GM12878 (cell line): ENCODE measurements at regions not wholly inside any gene's neighbourhood (a gene's known extent, or its start where the extent isn't known, plus 50 kb on each side); places are given as distances from the start of the nearest gene placed in this dataset.

Experiments
- ASH2L ChIP-seq: fragments of 300-600, 200-600 bp; sonication (generic); IDR thresholded peaks from 2 replicates; pipeline ENCODE4 v1.6.1; 2017; ENCODE audit warnings: low read depth, mild to moderate bottlenecking, borderline replicate concordance
- BHLHE40 ChIP-seq, 2 experiments: fragments of 450-650 bp in 1 of 2; IDR thresholded peaks; 2 replicates each; pipeline ENCODE4 v1.6.1; 2011 to 2017; ENCODE audit warnings: low read depth in 2 of 2, borderline replicate concordance in 1 of 2, improper control_type of control experiment in 1 of 2, low read length in 1 of 2, mild to moderate bottlenecking in 1 of 2
- CEBPB ChIP-seq, 2 experiments: fragments of 150-350 bp in 1 of 2; IDR thresholded peaks; 2 replicates each; pipeline ENCODE4 v1.6.1; 2012 to 2014; ENCODE audit warnings: low read depth in 2 of 2, low read length in 2 of 2, borderline replicate concordance in 1 of 2, inconsistent platforms in 1 of 2
- DPF2 ChIP-seq: fragments of 450-650 bp; IDR thresholded peaks from 2 replicates; pipeline ENCODE4 v1.6.1; 2017; ENCODE audit warnings: mild to moderate bottlenecking
- EED ChIP-seq: sonication (generic); IDR thresholded peaks from 2 replicates; pipeline ENCODE4 v1.6.1; 2016; ENCODE audit warnings: antibody characterized with exemption, low read depth
- FOXK2 ChIP-seq: fragments of 450-650 bp; IDR thresholded peaks from 2 replicates; pipeline ENCODE4 v1.6.1; 2017; ENCODE audit warnings: mild to moderate bottlenecking, moderate library complexity
- HDAC6 ChIP-seq: fragments of 200-600 bp; sonication (generic); IDR thresholded peaks from one replicate; pipeline ENCODE4 v1.8.0; 2017; ENCODE audit warnings: antibody characterized with exemption; ENCODE audit not compliant: unreplicated experiment
- KDM1A ChIP-seq: fragments of 200-600 bp; sonication (generic); IDR thresholded peaks from 2 replicates; pipeline ENCODE4 v1.6.1; 2016; ENCODE audit warnings: borderline replicate concordance
- NFIC ChIP-seq: IDR thresholded peaks from 2 replicates; pipeline ENCODE4 v1.6.1; 2012; ENCODE audit warnings: low read depth, mild to moderate bottlenecking, inconsistent platforms, low read length, moderate library complexity
- PML ChIP-seq: IDR thresholded peaks from 2 replicates; pipeline ENCODE4 v1.6.1; 2012; ENCODE audit warnings: low read length, inconsistent platforms
- POLR2AphosphoS2 ChIP-seq: IDR thresholded peaks from 2 replicates; pipeline ENCODE4 v1.6.1; 2011; ENCODE audit warnings: low read depth, mild to moderate bottlenecking, low read length, improper control_type of control experiment, moderate library complexity
- SIN3A ChIP-seq: IDR thresholded peaks from 2 replicates; pipeline ENCODE4 v1.6.1; 2012; ENCODE audit warnings: low read depth, low read length, improper control_type of control experiment
- SPI1 ChIP-seq: IDR thresholded peaks from 2 replicates; pipeline ENCODE4 v1.6.1; 2011; ENCODE audit warnings: low read depth, mild to moderate bottlenecking, low read length, moderate library complexity, borderline replicate concordance; ENCODE audit not compliant: insufficient read depth
- STAT1 ChIP-seq: fragments of 450-650 bp; conservative IDR thresholded peaks from 2 replicates; pipeline ENCODE4 v1.6.1; 2014; ENCODE audit warnings: antibody characterized with exemption, mild to moderate bottlenecking
- SUZ12 ChIP-seq: fragments of 200-600 bp; sonication (generic); IDR thresholded peaks from one replicate; pipeline ENCODE4 v1.6.1; 2018; ENCODE audit warnings: antibody characterized with exemption, mild to moderate bottlenecking; ENCODE audit not compliant: unreplicated experiment
- TAF1 ChIP-seq: IDR thresholded peaks from 2 replicates; pipeline ENCODE4 v1.6.1; 2011; ENCODE audit warnings: mild to moderate bottlenecking, low read depth, low read length, borderline replicate concordance
- ZZZ3 ChIP-seq: IDR thresholded peaks from 2 replicates; pipeline ENCODE4 v1.6.1; 2011; ENCODE audit warnings: low read depth; ENCODE audit not compliant: control insufficient read depth, insufficient read length
- TF ChIP-seq, protein P1 (sequence below): fragments of 450-650 bp; formaldehyde crosslinking; IDR thresholded peaks from 2 replicates; pipeline ENCODE4 v1.4.0; 2022; ENCODE audit warnings: mild to moderate bottlenecking, moderate library complexity
- TF ChIP-seq, protein P2 (sequence below): IDR thresholded peaks from 2 replicates; pipeline ENCODE4 v1.6.1; 2012; ENCODE audit warnings: low read length, inconsistent platforms
- TF ChIP-seq, protein P3 (sequence below): fragments of 450-650 bp; IDR thresholded peaks from 2 replicates; pipeline ENCODE4 v1.6.1; 2018; ENCODE audit warnings: borderline replicate concordance, mild to moderate bottlenecking; ENCODE audit not compliant: partially characterized antibody
- TF ChIP-seq, protein P4 (sequence below): fragments of 450-650 bp; conservative IDR thresholded peaks from 2 replicates; pipeline ENCODE4 v1.6.1; 2017; ENCODE audit warnings: mild to moderate bottlenecking, moderate library complexity

DNA sequence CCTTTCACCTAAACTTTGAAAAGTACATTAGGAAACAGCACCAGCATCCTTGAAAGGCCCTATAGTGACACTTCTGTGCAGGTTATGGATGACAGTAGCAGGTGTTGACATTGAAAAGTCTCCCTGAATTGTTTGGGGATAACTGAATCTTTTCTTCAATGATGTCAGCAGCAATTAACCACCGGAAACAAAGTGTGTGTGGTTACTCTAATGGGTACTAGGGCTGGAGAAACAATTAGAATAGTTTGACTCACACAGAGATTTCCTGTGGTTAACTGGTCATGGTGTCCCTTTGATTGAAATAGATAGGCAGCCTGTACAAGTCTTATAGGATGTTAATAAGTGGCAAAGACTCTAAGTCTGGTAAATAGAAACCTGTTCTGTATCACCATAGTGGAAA, 189.1 kb downstream of the TBX18 start (continued):
- TF ChIP-seq, protein P1, sequence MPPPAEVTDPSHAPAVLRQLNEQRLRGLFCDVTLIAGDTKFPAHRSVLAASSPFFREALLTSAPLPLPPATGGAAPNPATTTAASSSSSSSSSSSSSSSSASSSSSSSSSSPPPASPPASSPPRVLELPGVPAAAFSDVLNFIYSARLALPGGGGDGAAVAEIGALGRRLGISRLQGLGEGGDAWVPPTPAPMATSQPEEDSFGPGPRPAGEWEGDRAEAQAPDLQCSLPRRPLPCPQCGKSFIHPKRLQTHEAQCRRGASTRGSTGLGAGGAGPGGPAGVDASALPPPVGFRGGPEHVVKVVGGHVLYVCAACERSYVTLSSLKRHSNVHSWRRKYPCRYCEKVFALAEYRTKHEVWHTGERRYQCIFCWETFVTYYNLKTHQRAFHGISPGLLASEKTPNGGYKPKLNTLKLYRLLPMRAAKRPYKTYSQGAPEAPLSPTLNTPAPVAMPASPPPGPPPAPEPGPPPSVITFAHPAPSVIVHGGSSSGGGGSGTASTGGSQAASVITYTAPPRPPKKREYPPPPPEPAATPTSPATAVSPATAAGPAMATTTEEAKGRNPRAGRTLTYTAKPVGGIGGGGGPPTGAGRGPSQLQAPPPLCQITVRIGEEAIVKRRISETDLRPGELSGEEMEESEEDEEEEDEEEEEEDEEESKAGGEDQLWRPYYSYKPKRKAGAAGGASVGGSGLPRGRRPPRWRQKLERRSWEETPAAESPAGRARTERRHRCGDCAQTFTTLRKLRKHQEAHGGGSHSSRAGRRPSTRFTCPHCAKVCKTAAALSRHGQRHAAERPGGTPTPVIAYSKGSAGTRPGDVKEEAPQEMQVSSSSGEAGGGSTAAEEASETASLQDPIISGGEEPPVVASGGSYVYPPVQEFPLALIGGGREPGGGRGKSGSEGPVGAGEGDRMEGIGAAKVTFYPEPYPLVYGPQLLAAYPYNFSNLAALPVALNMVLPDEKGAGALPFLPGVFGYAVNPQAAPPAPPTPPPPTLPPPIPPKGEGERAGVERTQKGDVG, result no peak
- TF ChIP-seq HDAC6 (no peak), CEBPB (IDR thresholded peaks at IDR 0.05; ENCODE audit: borderline replicate concordance in 1 of 2, low read depth in 2 of 2, low read length in 2 of 2) (no peak), ASH2L (no peak), DPF2 (peak; percentile 99), KDM1A (no peak), TAF1 (no peak), BHLHE40 (IDR thresholded peaks at IDR 0.05; ENCODE audit: borderline replicate concordance in 1 of 2, low read depth in 2 of 2, low read length in 1 of 2) (peak; percentile 66 to 84), SUZ12 (no peak), EED (0 out of 2 replicates have a peak, but pooled peaks have one; percentile 13), SPI1 (no peak), PML (no peak), STAT1 (no peak), FOXK2 (no peak), POLR2AphosphoS2 (no peak), NFIC (peak; percentile 83), ZZZ3 (no peak), SIN3A (no peak)
- TF ChIP-seq, protein P2, sequence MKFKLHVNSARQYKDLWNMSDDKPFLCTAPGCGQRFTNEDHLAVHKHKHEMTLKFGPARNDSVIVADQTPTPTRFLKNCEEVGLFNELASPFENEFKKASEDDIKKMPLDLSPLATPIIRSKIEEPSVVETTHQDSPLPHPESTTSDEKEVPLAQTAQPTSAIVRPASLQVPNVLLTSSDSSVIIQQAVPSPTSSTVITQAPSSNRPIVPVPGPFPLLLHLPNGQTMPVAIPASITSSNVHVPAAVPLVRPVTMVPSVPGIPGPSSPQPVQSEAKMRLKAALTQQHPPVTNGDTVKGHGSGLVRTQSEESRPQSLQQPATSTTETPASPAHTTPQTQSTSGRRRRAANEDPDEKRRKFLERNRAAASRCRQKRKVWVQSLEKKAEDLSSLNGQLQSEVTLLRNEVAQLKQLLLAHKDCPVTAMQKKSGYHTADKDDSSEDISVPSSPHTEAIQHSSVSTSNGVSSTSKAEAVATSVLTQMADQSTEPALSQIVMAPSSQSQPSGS, result peak; percentile 97
- TF ChIP-seq, protein P3, sequence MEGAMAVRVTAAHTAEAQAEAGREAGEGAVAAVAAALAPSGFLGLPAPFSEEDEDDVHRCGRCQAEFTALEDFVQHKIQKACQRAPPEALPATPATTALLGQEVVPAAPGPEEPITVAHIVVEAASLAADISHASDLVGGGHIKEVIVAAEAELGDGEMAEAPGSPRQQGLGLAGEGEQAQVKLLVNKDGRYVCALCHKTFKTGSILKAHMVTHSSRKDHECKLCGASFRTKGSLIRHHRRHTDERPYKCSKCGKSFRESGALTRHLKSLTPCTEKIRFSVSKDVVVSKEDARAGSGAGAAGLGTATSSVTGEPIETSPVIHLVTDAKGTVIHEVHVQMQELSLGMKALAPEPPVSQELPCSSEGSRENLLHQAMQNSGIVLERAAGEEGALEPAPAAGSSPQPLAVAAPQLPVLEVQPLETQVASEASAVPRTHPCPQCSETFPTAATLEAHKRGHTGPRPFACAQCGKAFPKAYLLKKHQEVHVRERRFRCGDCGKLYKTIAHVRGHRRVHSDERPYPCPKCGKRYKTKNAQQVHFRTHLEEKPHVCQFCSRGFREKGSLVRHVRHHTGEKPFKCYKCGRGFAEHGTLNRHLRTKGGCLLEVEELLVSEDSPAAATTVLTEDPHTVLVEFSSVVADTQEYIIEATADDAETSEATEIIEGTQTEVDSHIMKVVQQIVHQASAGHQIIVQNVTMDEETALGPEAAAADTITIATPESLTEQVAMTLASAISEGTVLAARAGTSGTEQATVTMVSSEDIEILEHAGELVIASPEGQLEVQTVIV, result no peak
- TF ChIP-seq, protein P4, sequence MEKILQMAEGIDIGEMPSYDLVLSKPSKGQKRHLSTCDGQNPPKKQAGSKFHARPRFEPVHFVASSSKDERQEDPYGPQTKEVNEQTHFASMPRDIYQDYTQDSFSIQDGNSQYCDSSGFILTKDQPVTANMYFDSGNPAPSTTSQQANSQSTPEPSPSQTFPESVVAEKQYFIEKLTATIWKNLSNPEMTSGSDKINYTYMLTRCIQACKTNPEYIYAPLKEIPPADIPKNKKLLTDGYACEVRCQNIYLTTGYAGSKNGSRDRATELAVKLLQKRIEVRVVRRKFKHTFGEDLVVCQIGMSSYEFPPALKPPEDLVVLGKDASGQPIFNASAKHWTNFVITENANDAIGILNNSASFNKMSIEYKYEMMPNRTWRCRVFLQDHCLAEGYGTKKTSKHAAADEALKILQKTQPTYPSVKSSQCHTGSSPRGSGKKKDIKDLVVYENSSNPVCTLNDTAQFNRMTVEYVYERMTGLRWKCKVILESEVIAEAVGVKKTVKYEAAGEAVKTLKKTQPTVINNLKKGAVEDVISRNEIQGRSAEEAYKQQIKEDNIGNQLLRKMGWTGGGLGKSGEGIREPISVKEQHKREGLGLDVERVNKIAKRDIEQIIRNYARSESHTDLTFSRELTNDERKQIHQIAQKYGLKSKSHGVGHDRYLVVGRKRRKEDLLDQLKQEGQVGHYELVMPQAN, result 0 out of 2 replicates have a peak, but pooled peaks have one; percentile 39
